Sciatic nerve (tissue), 2 donors: ENCODE measurements at regions not wholly inside any gene's neighbourhood (a gene's known extent, or its start where the extent isn't known, plus 50 kb on each side); places are given as distances from the start of the nearest gene placed in this dataset.
"Not testable (repeated sequence)": the region's sequence is repeated elsewhere in the genome, so short reads cannot be mapped to it uniquely, and the experiment has no call there.

Experiments used
- ATAC-seq: fragments of 200-7000 bp; cut with Tn5 transposase; one replicate; pipeline ENCODE4 v1.9.1; 2020; ENCODE audit warnings: mild to moderate bottlenecking, moderate library complexity
- DNase-seq: peaks from one replicate; pipeline ENCODE4 v3.0.0-alpha.2; 2020; ENCODE audit warnings: low spot score
- intact Hi-C: fragments of 100-400 bp; cut with DNase I; formaldehyde crosslinking; loops from one replicate; pipeline ENCODE4 v1.14.2; 2022
- donor health status: DM: no; HTN: no; CAD: no.
- donor health status: DM: no; HTN: no; CAD: no.

DNA sequence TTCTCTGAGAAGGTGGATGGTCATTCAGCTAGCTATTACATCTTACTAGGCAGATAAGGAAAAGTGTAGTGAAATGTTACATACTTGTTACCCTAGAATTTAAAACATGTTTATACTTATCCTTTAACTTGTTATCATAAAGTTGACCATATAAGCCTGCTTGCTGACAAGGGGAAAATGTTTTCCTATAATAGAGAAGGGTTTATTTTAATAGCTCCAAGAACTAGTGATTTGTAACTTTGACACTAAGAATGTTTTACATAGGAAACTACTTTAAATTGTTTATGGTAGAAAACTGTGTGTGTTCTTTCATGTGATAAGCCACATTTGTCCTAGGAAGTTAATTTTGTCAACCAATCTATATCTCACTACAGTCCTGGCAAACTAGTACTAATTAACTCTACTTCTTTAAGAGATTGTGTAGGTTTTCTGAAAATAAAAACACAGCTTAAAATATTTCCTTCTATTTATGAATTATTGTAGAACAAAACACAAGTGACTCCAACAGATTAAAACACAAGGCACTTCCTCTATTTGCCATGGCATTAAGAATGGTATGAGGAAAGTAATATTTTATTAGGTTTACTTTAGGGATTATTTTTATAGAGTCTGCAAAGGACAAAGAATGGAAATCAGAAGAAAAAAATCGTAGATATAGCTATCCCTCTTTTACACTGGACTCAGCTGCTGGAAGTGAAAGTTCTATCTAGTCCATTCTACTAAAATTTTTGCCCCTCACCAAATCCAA is 233.3 kb upstream of the NBEA start:
- DNase-seq (no peak), ATAC-seq (no peak)
- intact Hi-C loops: no loop called here

DNA sequence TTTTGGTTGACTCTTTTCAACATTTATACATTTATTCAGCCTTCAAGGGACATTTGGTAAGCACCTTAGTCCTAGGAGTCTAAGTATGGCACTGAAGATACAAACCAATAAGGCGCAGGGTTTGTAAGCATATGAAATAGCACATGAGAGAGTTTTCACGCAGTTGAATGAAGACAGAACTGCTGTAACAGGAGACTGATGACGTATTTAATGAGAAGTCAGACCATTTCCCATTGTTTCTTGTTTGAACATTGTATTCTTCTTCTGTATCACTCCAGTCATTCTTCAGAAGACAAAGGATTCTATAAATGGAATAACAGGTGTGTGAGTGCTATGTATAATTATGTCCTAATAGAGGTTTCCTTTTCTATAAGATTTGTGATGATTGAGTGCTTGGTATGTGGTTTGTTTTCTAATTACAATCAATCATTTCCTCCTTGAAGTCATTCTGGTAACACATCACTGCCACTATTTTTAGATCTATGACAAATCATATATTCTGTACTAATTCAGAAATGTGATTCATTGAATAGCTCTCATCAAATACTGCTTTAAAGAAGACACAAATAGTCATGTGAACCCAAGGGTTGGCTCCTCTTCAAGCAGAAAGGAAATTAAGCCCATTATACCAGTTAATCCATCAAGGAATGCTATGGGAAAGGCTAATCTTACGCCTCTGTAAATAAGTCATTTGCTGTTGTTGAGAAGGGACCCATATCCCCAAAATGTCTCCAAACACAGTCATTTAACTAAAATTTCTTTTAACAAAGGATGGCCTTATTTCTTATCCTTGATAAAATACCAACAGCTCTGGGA is 222.8 kb upstream of the NBEA start:
- intact Hi-C loops: no loop called here
- no peak for ATAC-seq
- no peak for DNase-seq

DNA sequence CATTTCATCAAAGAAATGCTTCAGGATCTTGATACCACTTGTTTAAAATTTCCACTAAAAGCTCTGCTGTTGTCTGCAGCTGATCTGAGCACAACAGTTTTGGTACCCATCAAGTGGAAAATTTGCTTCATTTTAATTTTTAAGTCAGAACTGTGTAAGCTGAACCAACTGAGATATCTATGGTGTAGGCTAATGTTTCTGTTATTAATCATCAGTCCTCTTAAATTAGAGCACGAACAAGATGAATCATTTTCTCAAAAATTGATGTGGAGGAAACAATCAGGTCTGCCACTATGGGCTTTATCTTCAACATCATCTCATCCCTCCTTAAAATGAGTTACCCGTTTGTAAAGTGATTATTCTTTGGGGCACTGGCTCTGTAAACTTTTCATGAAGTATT is 221.5 kb upstream of the NBEA start:
- DNase-seq: no peak
- ATAC-seq: no peak
- intact Hi-C loops: no loop called here

DNA sequence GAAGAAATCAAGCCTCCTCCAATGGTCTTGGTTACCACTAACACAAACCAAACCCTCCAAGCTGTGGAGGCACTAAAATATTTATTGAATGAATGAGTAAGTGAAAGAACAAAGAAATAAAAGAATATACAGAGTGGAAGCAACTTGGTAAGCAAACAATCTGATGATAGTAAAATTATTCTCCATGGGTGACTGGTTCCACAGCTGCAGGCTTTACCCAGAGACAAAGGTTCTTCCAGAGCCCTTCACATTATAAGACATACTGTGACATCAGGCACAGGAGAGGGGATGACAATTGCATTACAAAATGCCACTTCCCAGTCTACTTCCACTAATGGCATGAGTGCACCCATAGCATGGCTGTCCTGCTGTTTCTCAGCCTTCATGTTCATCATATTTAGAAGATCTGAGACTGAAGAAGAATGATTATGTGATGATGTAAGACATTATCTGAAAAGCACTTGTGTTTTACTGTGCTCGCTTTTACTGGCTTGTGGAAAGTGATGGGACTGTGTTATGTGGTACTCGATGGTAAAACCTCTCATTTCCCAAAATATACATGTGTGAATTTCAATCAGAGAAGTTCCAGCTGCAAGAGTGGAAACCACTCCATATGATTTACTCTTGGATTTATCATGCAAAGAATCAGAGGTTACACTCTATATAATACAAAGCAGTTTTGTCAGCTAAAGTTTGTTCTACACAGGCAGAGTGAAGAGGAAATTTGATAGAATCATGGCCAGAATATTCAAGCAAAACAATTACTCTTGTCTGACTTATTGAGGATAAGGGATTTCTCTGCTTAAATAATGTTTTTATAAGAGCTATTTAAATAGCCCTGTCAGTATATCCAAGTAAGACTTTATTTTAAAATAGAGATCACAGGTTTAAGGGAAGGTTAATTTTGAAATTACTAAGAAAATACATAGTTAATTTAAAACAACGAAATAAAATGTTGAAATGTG is 220.2 kb upstream of the NBEA start:
- ATAC-seq (no peak), DNase-seq (no peak)
- intact Hi-C loops: no loop called here

DNA sequence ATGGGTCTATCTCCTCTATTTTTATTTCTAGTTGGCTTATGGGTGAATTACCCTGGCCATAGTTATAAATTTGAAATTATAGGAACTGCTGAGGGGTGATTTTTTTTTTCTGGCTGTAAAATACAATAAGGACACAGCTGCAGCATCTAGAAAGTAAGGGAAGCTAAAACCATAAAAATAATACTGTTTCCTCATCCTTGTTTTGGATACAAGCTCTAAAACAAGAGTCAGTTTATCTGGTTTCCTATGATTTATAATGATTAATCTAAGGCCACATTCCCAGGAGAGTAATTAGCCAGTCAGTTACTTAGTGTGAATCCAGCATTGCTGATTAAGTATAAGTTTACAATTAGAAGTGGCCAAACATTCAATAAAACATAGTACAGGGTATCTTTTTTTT is 219.1 kb upstream of the NBEA start:
- ATAC-seq: no peak
- no peak for DNase-seq
- intact Hi-C loops: no loop called here

DNA sequence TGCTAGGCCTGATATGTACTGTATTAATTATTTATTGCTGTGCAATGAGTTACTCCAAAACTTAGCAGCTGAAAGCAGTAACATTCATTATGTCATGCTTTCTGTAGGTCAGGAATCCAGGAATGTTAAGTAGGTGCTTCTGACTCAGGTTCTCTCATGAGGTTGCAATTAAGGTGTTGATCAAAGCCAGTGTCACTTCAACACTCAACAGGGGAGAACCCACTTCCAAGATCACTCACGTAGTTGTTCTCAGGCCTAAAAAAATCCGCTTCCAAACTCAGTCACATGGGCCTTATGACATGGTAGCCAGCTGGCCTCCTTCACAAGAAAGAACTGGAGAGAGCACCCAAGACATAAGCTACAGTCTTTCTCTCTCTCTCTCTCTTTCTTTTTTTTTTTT is 211.1 kb upstream of the NBEA start:
- DNase-seq (no peak), ATAC-seq (no peak)
- intact Hi-C loops: no loop called here

DNA sequence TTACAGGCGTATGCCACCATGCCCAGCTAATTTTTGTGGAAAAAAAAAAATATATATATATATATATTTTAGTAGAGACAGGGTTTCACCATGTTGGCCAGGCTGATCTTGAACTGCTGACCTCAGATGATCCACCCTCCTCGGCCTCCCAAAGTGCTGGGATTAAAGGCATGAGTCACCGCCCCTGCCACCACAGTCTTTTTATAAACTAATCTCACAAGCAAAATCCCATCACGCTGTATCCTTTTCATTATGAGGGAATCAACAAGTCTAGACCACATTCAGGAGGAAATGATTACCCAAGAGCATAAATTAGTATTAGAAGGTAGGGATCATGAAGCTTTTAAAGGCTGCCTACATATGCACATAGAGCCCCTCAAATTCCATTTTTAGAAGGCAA is 210.6 kb upstream of the NBEA start:
- ATAC-seq (no peak), DNase-seq (no peak)
- intact Hi-C loops: no loop called here

DNA sequence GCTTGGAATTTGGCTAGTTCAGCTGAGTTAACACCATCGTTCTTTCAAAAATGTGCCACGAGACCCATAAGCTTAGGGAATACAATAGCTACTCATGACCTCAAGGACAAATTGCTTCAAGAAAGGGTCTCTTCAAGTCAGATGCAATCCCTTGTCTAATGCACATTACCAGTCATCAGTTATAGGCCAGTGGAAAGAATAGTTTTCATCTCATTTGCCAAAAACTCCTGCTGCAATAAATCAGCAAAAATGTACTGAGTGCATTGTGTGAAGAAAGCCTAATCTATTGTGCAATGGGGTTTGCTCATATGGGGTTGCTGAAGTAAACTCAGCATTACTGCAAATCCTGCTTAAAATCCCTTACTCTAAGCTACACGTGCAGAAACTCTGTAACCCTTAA is 208.3 kb upstream of the NBEA start:
- DNase-seq (no peak), ATAC-seq (peak; percentile 48)
- intact Hi-C loops: no loop called here

DNA sequence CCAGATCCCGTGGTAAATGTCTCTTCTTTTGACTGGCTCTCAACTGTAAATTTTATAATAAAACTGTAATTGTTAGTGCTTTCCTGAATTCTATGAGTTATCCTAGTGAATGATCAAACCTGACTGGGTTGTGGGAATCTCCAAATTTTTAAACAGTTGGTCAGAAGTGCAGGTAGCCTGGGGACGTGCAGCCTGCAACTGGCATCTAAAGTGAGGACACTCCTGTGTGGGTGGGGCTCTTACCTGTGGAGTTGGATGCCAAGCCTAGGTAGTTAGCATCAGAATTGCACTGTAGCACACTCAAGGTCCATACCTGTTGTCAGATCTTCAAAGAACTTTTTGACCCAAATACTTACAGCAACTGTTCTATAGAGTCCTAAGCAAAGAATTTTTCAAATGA is 207.1 kb upstream of the NBEA start:
- no peak for ATAC-seq
- intact Hi-C loops: no loop called here
- DNase-seq: no peak

DNA sequence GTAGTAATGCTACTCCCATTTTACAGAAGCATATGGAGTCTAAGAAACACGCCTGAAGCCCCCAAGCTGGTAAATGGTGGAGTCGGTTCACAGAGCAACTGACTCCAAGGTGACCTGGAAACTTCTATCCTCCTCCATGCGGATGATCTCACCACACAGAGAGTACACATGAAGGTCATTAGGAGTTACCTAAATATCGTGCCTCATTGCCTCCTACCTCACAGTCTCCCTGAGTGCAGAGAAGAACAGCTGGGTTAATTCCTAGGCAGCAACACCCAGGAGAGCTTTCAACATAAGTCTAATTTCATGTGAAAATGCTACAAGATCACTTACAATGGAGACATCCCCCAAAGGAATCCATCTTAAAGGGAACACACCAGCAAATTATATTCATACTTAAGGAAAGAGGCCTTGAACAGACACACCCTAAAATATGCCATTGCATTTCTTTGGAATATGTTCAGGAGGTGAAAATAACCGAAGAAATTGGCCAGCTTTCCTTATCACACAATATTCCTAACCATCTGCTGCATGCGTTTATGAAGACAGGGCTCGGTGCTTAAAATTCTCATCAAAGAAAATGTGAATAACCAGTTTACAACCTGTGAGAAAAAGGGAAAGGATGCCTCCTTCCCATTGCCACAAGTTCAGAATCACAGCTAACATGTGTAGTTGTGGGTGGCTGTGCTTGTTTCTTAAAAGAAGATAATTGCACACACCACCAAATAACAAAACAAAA is 203.6 kb upstream of the NBEA start:
- ATAC-seq (peak; percentile 91), DNase-seq (no peak)
- intact Hi-C loops: no loop called here

DNA sequence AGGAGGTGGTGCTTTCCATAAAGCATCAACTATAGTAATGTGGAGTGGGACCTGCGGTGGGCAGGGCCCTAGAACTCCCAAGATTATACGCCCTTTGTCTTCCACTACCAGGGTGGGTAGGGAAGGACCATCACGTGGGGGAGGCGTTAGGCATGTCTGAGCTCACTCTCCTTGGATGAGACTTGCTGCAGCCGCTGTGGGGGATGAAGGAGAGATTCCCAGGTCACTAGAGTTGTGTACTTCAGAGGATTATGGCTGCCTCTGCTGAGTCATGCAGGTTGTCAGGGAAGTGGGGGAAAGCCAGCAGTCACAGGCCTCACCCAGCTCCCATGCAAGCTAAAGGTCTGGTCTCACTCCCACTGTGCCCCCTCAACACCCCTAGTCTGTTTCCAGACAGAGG is 195.0 kb upstream of the NBEA start:
- intact Hi-C loops, DNase-seq, ATAC-seq: not testable (repeated sequence)

DNA sequence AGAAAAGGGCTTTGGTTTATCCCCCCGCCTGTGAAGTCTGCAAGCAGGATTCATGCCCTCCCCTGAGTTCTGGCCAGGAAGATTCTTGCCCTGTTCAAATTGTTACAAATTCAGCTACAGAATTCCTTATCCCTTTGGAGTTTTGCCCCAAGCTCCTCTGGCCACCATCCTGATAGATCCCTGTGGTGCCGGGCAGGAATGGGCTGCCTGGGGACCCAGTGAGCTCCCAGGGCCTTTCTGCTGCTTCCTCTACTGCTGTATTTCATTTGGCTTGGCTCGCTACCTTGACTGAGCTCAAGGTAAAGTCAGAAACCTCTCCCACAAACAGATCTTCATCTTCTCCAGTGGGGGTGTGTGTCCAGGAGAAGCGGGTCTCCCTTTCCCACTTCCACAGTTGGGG is 194.6 kb upstream of the NBEA start:
- intact Hi-C loops: no loop called here
- DNase-seq (no peak), ATAC-seq (no peak)

DNA sequence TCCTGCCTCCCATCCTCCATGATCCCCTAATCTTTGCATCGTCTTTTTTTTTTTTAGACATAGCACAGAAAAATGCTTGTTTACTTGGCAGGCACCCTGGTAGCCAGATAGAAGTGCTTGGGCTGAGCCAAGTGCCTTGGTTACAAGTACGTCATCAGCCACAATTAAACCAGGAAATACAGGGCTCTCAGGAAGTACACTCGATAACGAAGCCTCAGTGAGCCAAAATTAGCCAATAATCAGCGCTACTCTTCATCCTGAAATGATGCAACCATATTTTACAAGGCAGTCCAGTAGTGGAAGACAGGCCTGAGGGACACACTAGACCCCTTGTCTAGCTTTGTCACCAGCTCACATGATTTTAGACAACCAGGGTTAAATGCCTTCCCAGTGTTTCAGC is 194.0 kb upstream of the NBEA start:
- peak; percentile 72 for ATAC-seq
- intact Hi-C loops: no loop called here
- no peak for DNase-seq

DNA sequence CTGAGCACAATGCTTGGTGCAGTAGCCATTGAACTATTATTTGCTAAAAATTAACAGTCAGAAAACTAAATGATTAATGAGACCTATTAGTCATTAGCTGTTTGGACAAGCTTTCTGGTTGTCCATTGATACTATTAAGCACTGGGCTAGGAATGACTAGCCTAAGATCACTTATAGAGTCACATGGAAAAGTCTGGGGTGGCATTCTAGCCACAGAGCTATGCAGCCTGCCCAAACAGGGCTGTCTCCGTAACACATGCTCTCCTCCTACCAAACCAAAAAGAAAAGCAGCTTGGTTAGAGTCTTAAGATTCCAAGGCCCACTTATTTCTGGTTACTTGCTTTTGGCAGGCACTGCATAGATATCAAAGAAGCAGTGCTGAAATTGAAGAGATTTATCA is 193.5 kb upstream of the NBEA start:
- DNase-seq (no peak), ATAC-seq (no peak)
- intact Hi-C loops: no loop called here

DNA sequence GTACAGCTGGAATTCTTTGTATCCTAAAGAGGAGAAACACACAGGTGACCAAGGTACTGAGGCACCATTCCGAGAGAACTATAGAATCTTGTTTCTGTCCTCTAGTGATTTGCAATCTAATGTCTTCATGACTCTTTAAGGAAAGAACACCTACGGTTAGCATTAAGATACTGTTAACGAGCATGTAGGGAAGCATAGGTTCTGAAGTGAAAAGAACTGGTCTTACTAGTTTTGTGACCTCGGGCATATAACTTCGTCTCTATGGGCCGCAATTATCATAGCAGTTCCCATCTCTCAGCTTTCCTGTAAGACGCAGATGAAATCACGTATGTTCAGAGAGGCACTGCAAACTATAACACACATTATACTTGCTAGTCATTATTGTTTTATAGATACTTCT is 193.0 kb upstream of the NBEA start:
- no peak for DNase-seq
- intact Hi-C loops: no loop called here
- ATAC-seq: no peak

DNA sequence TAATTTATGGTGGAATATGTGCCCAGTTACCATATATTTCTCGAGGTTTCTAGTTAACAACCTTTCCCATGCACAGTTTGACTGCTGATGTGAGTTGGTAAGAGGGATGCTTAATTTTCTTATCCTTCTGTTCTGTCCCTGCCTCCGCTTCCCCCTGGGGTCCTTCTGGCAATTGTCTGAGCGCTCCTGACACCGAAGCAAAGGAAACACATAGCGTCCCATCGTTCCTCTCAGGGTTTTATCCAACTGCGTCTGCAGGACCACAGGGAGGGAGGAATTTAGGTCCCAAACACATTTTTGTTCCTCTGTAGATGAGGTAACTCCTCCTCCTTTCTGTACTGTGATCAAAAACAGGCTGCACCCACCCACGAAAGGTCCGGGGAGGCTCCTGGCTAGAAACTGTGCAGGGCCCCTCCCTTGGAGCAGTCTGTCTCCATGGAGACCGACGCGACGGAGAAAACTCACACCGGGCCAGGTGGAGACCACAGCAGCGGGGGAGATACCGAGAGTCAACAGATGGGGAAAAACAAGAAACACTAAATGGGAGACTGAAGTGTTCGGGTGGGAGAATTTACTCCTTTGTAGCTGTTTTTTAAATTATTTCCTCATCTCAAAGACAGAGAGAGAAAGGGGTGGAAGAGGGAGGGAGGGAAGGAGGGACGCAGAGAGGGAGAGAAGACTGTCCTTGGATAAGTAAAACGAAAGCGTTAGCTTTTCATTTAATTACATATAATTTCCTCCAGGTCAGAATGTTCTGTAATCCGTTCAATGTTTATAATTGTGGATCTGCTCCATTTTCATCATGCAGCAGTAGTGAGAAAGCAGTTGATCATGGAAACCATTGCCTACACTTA is 191.8 kb upstream of the NBEA start:
- no peak for DNase-seq
- ATAC-seq: peak; percentile 71
- intact Hi-C loops: no loop called here

DNA sequence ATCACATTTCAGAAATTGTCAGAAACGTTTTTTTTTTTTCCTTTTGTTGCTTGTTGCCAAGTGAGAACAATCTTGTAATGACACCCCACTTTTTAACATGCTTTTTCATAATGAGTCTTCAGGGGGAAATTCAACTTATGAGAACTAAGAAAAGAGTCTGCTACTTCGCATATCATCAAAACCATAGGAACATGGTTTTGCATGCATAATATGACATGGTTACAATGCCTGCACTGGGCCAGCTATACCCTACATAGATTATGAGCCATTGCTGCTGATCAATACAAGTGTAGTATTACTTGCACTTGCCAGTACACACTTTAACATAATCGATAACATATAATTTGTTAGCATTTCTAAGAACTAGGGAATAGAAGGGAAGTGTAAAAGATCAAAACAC is 191.0 kb upstream of the NBEA start:
- DNase-seq (no peak), ATAC-seq (no peak)
- intact Hi-C loops: no loop called here

DNA sequence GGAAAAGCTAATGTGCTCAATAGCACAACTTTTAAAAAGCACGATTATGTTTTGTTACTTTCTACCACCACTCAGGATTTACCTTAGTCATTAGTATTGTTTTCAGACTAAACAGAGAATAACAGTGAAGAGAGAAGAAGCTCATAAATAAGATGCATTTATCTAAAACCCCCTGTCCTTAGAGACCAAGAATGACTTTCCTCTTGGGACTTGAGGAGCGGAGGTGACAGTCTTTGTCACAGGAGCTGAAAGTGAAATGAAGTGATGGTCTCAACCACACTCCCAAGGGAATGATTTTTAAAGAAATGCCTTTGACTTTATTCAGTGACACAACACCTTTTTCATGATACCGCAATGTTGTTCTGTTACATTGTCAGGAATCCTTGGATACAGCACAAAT is 190.6 kb upstream of the NBEA start:
- intact Hi-C loops: no loop called here
- ATAC-seq: no peak
- DNase-seq: no peak
